ENCODE measurements at regions not wholly inside any gene's neighbourhood (a gene's known extent, or its start where the extent isn't known, plus 50 kb on each side); places are given as distances from the start of the nearest gene placed in this dataset.

- ChIA-PET POLR2A (no interaction called here), CTCF (no interaction called here)
- no peak for TF ChIP-seq SP2 (tag by site-specific recombination; IDR thresholded peaks at IDR 0.05)
- TF ChIP-seq ZNF155 (tag by site-specific recombination; IDR thresholded peaks at IDR 0.05): no peak
- TF ChIP-seq ZNF362 (tag by site-specific recombination; IDR thresholded peaks at IDR 0.05): no peak
- no peak overlapping the region for H3K4me3 ChIP-seq (ENCODE audit: low read depth, low read length)
- H3K9me3 ChIP-seq (ENCODE audit: control insufficient read depth, insufficient read depth, low read depth, low read length): no peaks in the 10 kb centered on the region
- no peak overlapping the region for H3K27ac ChIP-seq (ENCODE audit: extremely low read depth, low read depth, low read length)
- no peaks in the 10 kb centered on the region for H3K36me3 ChIP-seq (ENCODE audit: control insufficient read depth in 2 of 2, insufficient read depth in 1 of 2, low read length in 2 of 2)
- no peaks in the 10 kb centered on the region for H3K4me1 ChIP-seq (ENCODE audit: control insufficient read depth, insufficient read depth, low read length)
These were observed 349.3 kb downstream of the RBM26 start for GRCh38 chr13:79056706-79057105.

GRCh38 chr13:79051472-79051871 lies 354.6 kb downstream of the RBM26 start:
- Histone ChIP-seq H3K36me3 (ENCODE audit: control insufficient read depth in 2 of 2, insufficient read depth in 1 of 2, low read length in 2 of 2) (no peaks in the 10 kb centered on the region), H3K4me1 (ENCODE audit: control insufficient read depth, insufficient read depth, low read length) (no peaks in the 10 kb centered on the region), H3K27ac (ENCODE audit: extremely low read depth, low read depth, low read length) (no peak overlapping the region), H3K4me3 (ENCODE audit: low read depth, low read length) (no peak overlapping the region), H3K9me3 (ENCODE audit: control insufficient read depth, insufficient read depth, low read depth, low read length) (no peaks in the 10 kb centered on the region)
- POLR2A ChIA-PET: no interaction called here
- TF ChIP-seq ZNF473 (tag by site-specific recombination; IDR thresholded peaks at IDR 0.05) (no peak), SP2 (tag by site-specific recombination; IDR thresholded peaks at IDR 0.05) (no peak), ZNF624 (tag by site-specific recombination; IDR thresholded peaks at IDR 0.05) (no peak), ZNF561 (tag by site-specific recombination; IDR thresholded peaks at IDR 0.05; ENCODE audit: borderline replicate concordance) (no peak), ZNF843 (tag by site-specific recombination; IDR thresholded peaks at IDR 0.05) (no peak), PRDM2 (tag by site-specific recombination; IDR thresholded peaks at IDR 0.05; ENCODE audit: borderline replicate concordance) (no peak), ZNF23 (tag by site-specific recombination; IDR thresholded peaks at IDR 0.05; ENCODE audit: borderline replicate concordance) (no peak), ZNF660 (tag by site-specific recombination; IDR thresholded peaks at IDR 0.05) (no peak), ZNF658 (tag by site-specific recombination; IDR thresholded peaks at IDR 0.05) (no peak), ZNF366 (tag by site-specific recombination; conservative IDR thresholded peaks at IDR 0.05) (no peak), ZNF571 (tag by site-specific recombination; IDR thresholded peaks at IDR 0.05) (no peak), ZBTB11 (tag by site-specific recombination; conservative IDR thresholded peaks at IDR 0.05; ENCODE audit: low read depth) (no peak), ZNF704 (tag by site-specific recombination; IDR thresholded peaks at IDR 0.05) (no peak), SP7 (tag by site-specific recombination; IDR thresholded peaks at IDR 0.05) (no peak), KLF8 (tag by site-specific recombination; IDR thresholded peaks at IDR 0.05) (no peak)
- CTCF ChIA-PET: no interaction called here
